HL-60 (cell line): ENCODE measurements at regions not wholly inside any gene's neighbourhood (a gene's known extent, or its start where the extent isn't known, plus 50 kb on each side); places are given as distances from the start of the nearest gene placed in this dataset.

ENCODE experiments used
- DNase-seq, 2 experiments: peaks; one replicate each; pipeline ENCODE4 v3.0.0-alpha.2; 2010 to 2020; ENCODE audit warnings: low read depth in 1 of 2, low spot score in 1 of 2
- H3K27ac ChIP-seq: fragments of 250-450 bp; sonication (Bioruptor Pico); replicated peaks from 2 replicates; pipeline ENCODE4 v1.5.1; 2020; ENCODE audit warnings: mild to moderate bottlenecking, moderate library complexity
- H3K27me3 ChIP-seq: fragments of 250-450 bp; sonication (Bioruptor Pico); 2 replicates; pipeline ENCODE4 v1.5.1; 2021; ENCODE audit warnings: mild to moderate bottlenecking, moderate library complexity; ENCODE audit not compliant: insufficient read depth, poor library complexity, severe bottlenecking
- H3K4me3 ChIP-seq: replicated peaks from 2 replicates; pipeline ENCODE4 v1.5.1; 2011; ENCODE audit warnings: mild to moderate bottlenecking, control low read depth, low read length; ENCODE audit not compliant: insufficient read depth
- CTCF ChIP-seq: IDR thresholded peaks from one replicate; pipeline ENCODE4 v1.5.1; 2011; ENCODE audit warnings: low read length, control low read depth, inconsistent platforms; ENCODE audit not compliant: insufficient read depth
- GABPA ChIP-seq: IDR thresholded peaks from 2 replicates; pipeline ENCODE4 v1.6.1; 2012; ENCODE audit warnings: low read depth
- POLR2AphosphoS5 ChIP-seq: IDR thresholded peaks from 2 replicates; pipeline ENCODE4 v1.6.1; 2012; ENCODE audit warnings: low read depth
- REST ChIP-seq: IDR thresholded peaks from 2 replicates; pipeline ENCODE4 v1.6.1; 2012; ENCODE audit warnings: low read depth; ENCODE audit not compliant: insufficient replicate concordance
- SPI1 ChIP-seq: IDR thresholded peaks from 2 replicates; pipeline ENCODE4 v1.6.1; 2012; ENCODE audit warnings: low read depth, mild to moderate bottlenecking, borderline replicate concordance

- no peak overlapping the region for H3K27ac ChIP-seq
- DNase-seq, result no peak
- H3K27me3 ChIP-seq, result peaks cover 3% of the 10 kb centered on the region
- no peak overlapping the region for H3K4me3 ChIP-seq
- TF ChIP-seq SPI1, result no peak
- no peak for TF ChIP-seq POLR2AphosphoS5
- no peak for TF ChIP-seq GABPA
- TF ChIP-seq REST, result no peak
- no peak for TF ChIP-seq CTCF
These were observed 986.5 kb upstream of the WWC1 start for GRCh38 chr5:167304834-167305469.

GRCh38 chr5:167305591-167306213, 985.7 kb upstream of the WWC1 start:
- no peak for DNase-seq
- H3K27ac ChIP-seq, result no peak overlapping the region
- H3K4me3 ChIP-seq, result no peak overlapping the region
- peaks cover 3% of the 10 kb centered on the region for H3K27me3 ChIP-seq
- TF ChIP-seq REST, result no peak
- TF ChIP-seq SPI1, result no peak
- no peak for TF ChIP-seq GABPA
- no peak for TF ChIP-seq CTCF
- TF ChIP-seq POLR2AphosphoS5, result no peak

GRCh38 chr5:167307042-167307441, 984.4 kb upstream of the WWC1 start:
- TF ChIP-seq REST (no peak), CTCF (no peak), POLR2AphosphoS5 (no peak), GABPA (no peak), SPI1 (no peak)
- no peak overlapping the region for H3K27ac ChIP-seq
- DNase-seq, result no peak

More at GRCh38 chr5:167307042-167307441, 984.4 kb upstream of the WWC1 start:
- H3K27me3 ChIP-seq, result peaks cover 3% of the 10 kb centered on the region
- H3K4me3 ChIP-seq, result no peak overlapping the region
